ENCODE measurements at regions not wholly inside any gene's neighbourhood (a gene's known extent, or its start where the extent isn't known, plus 50 kb on each side); places are given as distances from the start of the nearest gene placed in this dataset.

GRCh38 chr3:116767726-116768125, 58.1 kb downstream of the TUSC7 start:
- DNase-seq = no peak

DNA sequence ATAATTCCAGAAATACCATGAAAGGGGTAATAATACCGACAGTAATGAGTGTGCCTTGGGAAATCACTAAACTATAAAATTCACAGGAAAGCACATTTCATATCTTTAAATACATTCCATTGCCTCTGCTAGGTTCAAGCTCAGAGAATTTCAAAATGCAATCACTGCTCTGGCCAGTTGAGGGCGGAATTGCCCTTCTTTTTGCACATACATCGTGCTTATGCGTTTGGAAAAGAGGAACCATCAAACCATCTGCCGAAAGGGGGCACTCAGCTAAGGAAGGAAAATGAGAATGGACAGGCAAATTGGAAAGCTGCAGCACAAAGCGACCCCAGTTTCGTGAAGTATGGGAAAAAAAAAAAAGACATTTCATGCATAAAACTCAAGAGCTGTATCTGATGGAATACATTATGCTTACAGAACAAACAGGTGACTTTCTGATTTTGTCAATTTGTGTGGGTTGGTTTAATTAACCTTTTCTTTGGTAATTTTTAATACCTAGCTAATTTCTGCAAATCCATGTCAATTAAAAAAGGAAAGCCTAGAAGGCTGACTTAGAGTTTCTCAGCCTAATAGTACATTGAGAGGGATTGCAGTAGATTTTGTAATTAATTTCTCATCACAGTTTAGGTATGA, 61.4 kb downstream of the TUSC7 start:
- peak; percentile 79 for DNase-seq

GRCh38 chr3:116776880-116777785, 67.6 kb downstream of the TUSC7 start:
- no peak for DNase-seq

DNA sequence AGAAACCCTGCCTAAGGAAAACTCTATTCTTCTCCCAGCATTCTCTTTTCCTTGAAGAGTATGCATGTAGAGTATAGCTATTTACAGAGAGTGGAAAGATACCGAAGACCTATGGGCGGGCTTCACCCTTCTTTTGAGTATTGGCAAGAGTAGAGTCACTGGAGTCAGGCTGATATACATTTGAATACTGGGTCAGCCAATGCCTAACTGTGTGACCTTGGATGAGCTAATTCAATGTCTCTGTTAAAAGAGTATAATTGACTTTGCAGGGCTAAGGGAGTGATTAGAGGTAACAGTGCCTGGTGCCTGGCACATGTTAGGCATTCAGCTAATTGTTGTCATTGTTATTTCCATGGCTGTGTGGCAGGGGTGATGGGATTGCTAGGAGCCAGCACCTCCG, 75.6 kb downstream of the TUSC7 start:
- no peak for DNase-seq

DNA sequence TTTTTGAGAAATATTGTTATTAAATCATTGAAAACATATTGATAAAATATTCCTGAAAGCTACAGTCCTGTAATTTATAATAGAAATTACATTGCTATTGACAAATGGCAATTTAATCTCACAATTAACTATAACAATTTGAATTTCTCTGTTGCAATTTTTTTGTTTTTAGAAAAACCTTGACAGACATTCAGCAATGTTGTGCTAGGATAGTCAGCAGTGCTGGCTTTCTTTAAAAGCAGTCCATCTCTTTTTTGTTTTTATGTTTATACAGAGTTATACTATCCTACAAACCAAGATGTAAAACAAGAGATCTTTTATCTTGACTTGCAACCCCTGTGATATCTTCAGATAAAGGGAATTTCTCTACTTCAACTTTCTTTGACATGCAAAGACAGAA, 93.1 kb downstream of the TUSC7 start:
- no peak for DNase-seq

GRCh38 chr3:116806351-116806750, 96.8 kb downstream of the TUSC7 start:
- no peak for DNase-seq

DNA sequence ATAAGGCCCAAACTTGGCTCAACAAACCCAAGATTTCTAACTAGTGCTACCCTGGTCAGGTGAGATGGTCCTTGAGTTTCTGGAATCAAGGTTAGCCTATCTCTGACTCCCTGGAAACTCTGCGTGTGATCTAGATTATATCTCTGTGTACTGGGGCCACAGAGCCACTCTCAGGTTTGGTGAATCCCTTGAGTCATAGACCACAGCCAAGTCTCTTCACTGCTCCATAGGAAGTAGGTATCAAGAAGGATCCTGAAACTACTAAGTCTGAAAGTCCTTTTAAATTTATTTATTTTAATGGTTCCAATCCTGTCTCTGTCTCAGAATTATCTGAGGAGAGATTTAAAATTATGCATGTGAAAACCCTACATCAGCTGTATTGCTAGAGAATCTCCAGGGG, 99.1 kb downstream of the TUSC7 start:
- no peak for DNase-seq

GRCh38 chr3:116809208-116809607, 99.6 kb downstream of the TUSC7 start:
- DNase-seq = peak; percentile 2

- DNase-seq = no peak
Measured at GRCh38 chr3:116811754-116812153, 102.2 kb downstream of the TUSC7 start.

DNA sequence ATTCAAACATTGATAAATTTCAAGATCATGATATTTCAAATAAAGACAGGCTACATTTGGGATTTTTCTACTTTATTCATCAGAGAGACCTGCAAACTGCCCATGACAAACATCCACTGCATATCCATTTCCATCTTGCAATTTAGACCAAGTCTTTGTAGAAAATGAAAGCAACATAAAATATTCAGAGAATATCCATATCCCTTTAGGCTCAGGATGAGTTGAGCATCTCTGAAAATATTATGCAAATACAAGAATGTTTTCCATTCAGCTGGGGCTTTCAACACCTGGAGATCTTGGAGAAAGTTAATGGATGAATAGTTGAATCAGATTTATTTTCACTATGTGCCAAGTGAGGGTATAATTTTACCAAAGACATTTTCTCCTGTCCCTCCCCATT, 103.4 kb downstream of the TUSC7 start:
- no peak for DNase-seq

GRCh38 chr3:116815321-116815720, 105.7 kb downstream of the TUSC7 start:
- DNase-seq = no peak

- no peak for DNase-seq
Measured at GRCh38 chr3:116815831-116816588, 106.4 kb downstream of the TUSC7 start.

- DNase-seq = no peak
Measured at GRCh38 chr3:116821371-116821770, 111.8 kb downstream of the TUSC7 start.

DNA sequence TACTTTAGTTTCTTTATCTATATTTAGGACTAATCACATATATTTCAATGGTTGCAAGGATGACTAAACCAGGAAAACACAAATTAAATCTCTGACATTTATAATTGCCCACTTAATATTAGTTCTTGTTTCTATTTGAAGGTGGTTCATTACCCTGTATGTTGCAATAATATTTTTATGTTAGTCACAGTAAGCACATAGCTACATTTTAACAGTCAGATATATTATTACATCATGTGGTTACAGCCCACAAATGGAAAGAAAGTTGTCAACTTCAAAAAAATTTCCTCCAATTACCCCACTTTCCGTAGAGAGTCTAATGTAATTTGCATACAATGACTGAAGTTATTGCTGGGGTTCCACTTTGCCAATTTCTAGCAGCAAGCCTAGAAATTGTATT, 114.6 kb downstream of the TUSC7 start:
- no peak for DNase-seq

GRCh38 chr3:116833202-116833601, 123.6 kb downstream of the TUSC7 start:
- no peak for DNase-seq

GRCh38 chr3:116834816-116835215, 125.2 kb downstream of the TUSC7 start:
- no peak for DNase-seq

GRCh38 chr3:116835658-116836057, 126.1 kb downstream of the TUSC7 start:
- no peak for DNase-seq

GRCh38 chr3:116836286-116836685, 126.7 kb downstream of the TUSC7 start:
- DNase-seq = no peak

DNA sequence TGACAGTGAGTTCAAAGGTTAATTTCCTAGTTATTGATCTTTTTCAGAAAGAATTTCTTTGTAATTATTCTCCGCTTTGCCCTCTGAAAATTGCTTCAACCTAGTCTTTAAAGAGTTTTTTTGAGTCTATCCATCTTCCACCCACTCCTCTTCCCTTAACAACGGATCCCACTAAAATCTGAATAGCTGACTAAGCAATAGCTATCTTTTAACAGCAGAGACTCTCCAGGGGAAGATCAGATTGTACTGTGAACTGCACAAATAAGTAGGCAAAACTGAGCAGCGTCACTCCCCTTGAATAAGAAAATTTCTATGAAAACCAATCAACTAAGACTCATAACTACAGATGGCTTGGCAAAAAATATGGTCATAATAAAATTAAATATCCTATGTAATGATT, 127.9 kb downstream of the TUSC7 start:
- no peak for DNase-seq

GRCh38 chr3:116841003-116841735, 131.6 kb downstream of the TUSC7 start:
- DNase-seq = no peak

DNA sequence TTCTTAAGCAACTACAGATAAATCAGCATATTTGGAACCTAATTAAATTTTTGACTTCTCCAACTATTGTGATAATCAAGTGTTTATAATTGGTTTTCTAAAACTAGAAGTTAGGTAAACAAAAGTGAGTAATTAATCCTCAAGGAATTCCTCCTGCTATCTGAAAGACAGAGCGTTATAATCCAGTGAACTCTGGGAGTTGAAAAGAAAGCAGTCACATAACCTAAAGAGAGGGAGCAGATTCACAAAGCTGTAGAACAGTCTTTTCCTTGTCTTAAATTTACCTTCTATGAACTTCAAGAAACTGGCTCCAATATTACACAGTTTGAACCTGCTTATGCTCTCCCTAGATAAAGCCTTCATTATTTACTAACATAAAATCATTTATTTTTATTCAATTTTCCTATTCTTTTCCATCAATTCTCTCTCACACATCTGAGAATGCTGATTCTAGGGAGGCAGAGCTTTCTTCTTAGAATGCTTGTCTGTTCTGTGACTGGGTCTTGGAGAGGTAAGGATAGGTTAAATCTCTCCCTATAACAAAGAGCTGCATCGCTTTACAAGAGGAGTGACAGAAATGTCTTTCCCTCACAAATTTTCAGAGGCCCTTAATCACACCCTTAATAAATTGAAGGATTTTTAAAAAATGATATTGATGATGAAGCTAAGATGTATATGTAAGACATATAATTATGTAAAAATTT, 132.8 kb downstream of the TUSC7 start:
- DNase-seq = no peak

DNA sequence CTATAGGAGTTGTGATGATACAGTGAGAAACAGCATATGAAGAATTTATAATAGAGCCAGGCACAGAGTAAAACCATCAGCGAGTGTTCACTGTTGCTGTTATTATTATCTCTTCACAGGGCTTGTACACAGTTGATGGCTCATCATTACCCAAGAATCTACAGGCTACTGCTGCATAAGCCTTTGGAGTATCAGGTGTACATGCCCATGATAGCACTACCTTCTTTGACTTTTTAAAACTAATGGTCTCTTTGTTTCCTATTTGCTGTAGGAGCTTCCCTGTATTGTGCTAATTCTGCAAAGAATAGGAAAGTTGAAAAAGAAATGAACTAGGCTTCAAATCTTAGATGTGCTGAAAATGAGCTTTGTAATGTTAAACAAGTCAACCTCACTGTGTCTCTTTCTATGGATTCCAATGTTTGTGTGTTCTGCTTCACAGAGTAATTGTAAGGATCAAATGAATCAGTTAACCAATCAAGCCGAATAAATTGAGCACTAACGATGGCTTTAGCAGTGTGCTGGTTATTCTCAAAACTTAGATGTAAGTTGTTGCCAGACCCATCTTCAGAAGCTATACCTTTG, 138.8 kb downstream of the TUSC7 start:
- DNase-seq = no peak
